ENCODE measurements at regions not wholly inside any gene's neighbourhood (a gene's known extent, or its start where the extent isn't known, plus 50 kb on each side); places are given as distances from the start of the nearest gene placed in this dataset.

GRCh38 chr14:84017495-84017894 is 1512.4 kb upstream of the FLRT2 start:
- no peak for TF ChIP-seq CTCF (IDR thresholded peaks at IDR 0.05)
- no peak for TF ChIP-seq EP300 (IDR thresholded peaks at IDR 0.05)
- TF ChIP-seq POLR2AphosphoS5 (IDR thresholded peaks at IDR 0.05): no peak
- TF ChIP-seq POLR2A (IDR thresholded peaks at IDR 0.05): no peak

Data from sigmoid colon (tissue), 4 donors.